ENCODE measurements at regions not wholly inside any gene's neighbourhood (a gene's known extent, or its start where the extent isn't known, plus 50 kb on each side); places are given as distances from the start of the nearest gene placed in this dataset.

DNA sequence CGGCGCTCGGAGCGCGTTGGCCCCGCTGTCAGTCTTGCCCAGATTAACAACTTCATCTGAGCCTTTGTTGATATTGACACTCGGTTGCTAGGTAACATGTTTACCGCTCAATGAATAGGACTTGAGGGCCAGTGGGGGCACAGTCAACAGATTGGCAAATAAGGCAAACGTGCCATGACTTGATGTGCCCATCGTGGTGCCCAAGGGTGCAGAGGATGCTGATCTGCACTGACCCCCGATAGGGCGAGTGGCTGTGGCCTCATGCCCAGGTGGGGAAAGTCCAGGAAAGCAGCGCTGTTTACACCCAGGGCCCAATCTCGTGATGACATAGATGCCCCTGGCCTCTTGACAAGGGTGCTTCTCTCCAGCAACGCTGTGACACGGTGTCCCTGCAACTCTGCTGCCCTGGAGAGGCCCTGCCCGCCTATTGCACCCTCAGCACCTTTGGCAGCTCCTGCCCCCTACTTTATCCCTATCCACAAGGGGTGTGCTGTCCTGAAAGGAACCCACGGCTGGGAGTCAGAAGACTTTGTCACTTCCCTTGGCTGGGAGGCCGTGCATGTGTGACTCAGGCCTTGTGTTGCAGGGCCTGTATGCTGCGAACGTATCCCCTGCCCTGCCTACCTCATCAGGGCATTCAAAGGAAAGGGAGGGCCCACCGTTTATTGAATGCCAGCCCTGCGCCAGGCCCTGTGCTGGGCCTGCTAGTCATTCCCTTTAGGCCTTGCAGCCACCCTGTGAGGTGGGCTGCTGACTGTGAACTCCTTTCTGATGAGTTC, 158.0 kb downstream of the INHBB start:
- H3K9me3 ChIP-seq = no peaks in the 10 kb centered on the region
- intact Hi-C loops (cut with DNase I; ENCODE audit: low total_unique reads) = no loop called here
- H3K27ac ChIP-seq = no peak overlapping the region
- no peaks in the 10 kb centered on the region for H3K36me3 ChIP-seq
- peaks cover 0 to 1% of the 10 kb centered on the region in 2 donors for H3K4me1 ChIP-seq
- no peak for DNase-seq (ENCODE audit: low spot score in 2 of 2)
- TF ChIP-seq POLR2A (IDR thresholded peaks at IDR 0.05) (no peak), POLR2AphosphoS5 (IDR thresholded peaks at IDR 0.05) (no peak)
- TF ChIP-seq, protein P1, sequence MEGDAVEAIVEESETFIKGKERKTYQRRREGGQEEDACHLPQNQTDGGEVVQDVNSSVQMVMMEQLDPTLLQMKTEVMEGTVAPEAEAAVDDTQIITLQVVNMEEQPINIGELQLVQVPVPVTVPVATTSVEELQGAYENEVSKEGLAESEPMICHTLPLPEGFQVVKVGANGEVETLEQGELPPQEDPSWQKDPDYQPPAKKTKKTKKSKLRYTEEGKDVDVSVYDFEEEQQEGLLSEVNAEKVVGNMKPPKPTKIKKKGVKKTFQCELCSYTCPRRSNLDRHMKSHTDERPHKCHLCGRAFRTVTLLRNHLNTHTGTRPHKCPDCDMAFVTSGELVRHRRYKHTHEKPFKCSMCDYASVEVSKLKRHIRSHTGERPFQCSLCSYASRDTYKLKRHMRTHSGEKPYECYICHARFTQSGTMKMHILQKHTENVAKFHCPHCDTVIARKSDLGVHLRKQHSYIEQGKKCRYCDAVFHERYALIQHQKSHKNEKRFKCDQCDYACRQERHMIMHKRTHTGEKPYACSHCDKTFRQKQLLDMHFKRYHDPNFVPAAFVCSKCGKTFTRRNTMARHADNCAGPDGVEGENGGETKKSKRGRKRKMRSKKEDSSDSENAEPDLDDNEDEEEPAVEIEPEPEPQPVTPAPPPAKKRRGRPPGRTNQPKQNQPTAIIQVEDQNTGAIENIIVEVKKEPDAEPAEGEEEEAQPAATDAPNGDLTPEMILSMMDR (IDR thresholded peaks at IDR 0.05) = no peak
- no peaks in the 10 kb centered on the region for H3K27me3 ChIP-seq
- H3K4me3 ChIP-seq = no peak overlapping the region

DNA sequence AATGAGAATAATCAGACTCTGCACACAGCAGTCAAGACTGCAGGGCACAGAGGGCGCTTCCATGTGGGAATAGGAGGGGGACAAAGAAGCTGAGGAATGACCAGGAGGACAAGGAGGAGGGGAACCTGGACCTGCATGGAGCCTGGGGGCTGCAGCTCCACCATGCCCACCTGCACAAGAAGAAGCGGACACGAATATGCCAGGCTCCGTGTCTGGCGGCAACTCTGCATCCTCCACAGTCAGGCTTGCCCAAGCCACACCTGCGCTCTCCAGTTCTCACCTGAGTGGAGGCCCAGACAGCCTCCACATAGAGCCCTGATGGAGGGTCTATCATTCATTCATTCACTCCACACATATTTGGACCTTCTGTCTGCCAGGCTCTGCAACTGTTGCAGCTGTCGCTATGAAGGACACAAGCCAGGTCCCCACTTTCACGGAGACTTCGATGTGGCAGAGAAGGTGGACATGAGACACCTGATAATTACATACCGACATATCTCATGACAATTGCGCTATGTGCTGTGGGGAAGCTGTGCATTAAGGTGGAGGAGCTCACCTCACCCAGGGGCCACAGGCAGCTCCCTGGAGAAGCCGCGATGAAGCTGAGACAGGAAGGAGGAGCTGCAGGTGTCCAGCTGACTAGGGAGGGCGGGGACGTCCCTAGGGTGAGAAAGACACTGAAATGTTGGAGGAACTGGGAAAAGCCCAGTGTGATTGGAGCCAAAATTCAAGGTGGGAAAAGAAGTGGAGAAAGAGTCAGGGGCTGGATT, 159.2 kb downstream of the INHBB start:
- no peaks in the 10 kb centered on the region for H3K9me3 ChIP-seq
- intact Hi-C loops (cut with DNase I; ENCODE audit: low total_unique reads) = no loop called here
- no peak for DNase-seq (ENCODE audit: low spot score in 2 of 2)
- H3K36me3 ChIP-seq = no peaks in the 10 kb centered on the region
- TF ChIP-seq POLR2A (IDR thresholded peaks at IDR 0.05) = no peak
- TF ChIP-seq, protein P1 (IDR thresholded peaks at IDR 0.05) = no peak
- TF ChIP-seq POLR2AphosphoS5 (IDR thresholded peaks at IDR 0.05) = no peak
- no peaks in the 10 kb centered on the region for H3K27me3 ChIP-seq
- H3K4me3 ChIP-seq = no peak overlapping the region
- no peak overlapping the region for H3K27ac ChIP-seq
- H3K4me1 ChIP-seq = peaks cover 0 to 7% of the 10 kb centered on the region in 2 donors

DNA sequence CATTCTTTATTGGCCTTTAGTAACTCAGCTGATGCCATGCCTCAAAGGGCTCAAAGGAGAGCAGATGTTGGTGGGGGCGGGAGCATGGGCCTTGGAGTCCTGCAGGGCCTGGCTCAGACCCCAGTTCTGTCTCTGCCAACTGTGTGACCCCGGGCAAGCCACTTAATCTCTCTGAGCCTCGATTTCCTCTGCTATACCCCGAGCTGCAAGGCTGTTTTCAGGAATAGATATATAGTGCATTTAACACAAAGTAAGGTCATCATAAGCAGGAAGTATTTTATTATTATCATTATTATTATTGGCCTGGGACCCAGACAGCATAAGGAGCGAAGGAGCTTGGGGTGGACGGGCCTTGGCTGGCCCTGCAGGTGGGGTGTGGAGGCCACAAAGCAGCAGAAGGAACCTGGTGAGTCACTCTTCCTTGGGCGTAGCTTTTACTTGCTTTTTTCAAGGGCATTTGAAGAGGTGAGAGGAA, 162.7 kb downstream of the INHBB start:
- Histone ChIP-seq H3K9me3 (no peaks in the 10 kb centered on the region), H3K36me3 (no peaks in the 10 kb centered on the region), H3K4me3 (no peak overlapping the region), H3K27ac (no peak overlapping the region), H3K4me1 (peaks cover 0 to 7% of the 10 kb centered on the region in 2 donors), H3K27me3 (no peaks in the 10 kb centered on the region)
- DNase-seq (ENCODE audit: low spot score in 2 of 2) = no peak
- no peak for TF ChIP-seq POLR2A (IDR thresholded peaks at IDR 0.05)
- no peak for TF ChIP-seq POLR2AphosphoS5 (IDR thresholded peaks at IDR 0.05)
- TF ChIP-seq, protein P1 (IDR thresholded peaks at IDR 0.05) = no peak
- intact Hi-C loops (cut with DNase I; ENCODE audit: low total_unique reads) = no loop called here

DNA sequence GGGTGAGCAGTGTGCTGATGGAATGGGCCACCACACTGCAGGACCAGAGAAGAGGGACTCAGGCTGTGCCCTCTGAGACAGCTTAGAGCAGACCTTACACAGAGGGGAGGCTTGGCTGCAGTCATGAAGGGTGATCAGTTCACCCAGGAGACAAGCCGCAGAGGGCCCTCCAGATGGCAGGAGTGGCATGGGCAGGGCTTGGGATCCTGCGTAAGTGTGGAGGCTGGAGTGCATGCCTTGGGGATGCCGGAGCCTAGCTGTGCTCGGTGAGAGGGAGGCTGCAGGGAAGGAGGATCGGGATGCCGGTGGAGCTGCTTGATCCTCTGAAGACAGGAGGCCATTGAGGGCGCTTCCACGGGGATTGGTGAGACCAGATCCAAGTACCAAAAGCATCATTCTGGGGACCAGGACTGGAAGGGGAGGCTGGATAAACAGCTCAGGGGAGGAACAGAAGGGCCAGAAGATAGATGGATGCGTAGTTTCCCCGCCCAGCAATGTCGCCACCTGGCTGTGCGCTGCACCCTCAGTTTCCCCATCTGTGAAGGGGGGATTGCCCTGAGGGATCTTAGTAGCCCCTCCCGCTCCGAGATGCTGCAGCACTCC, 163.4 kb downstream of the INHBB start:
- TF ChIP-seq, protein P1 (IDR thresholded peaks at IDR 0.05) = no peak
- TF ChIP-seq POLR2AphosphoS5 (IDR thresholded peaks at IDR 0.05) = no peak
- no peak for TF ChIP-seq POLR2A (IDR thresholded peaks at IDR 0.05)
- no peaks in the 10 kb centered on the region for H3K36me3 ChIP-seq
- H3K4me1 ChIP-seq = peaks cover 0 to 7% of the 10 kb centered on the region in 2 donors
- intact Hi-C loops (cut with DNase I; ENCODE audit: low total_unique reads) = no loop called here
- DNase-seq (ENCODE audit: low spot score in 2 of 2) = peak in 1 of 2 donors; percentile 36
- no peaks in the 10 kb centered on the region for H3K9me3 ChIP-seq
- no peak overlapping the region for H3K4me3 ChIP-seq
- H3K27ac ChIP-seq = no peak overlapping the region
- no peaks in the 10 kb centered on the region for H3K27me3 ChIP-seq
